ENCODE measurements at regions not wholly inside any gene's neighbourhood (a gene's known extent, or its start where the extent isn't known, plus 50 kb on each side); places are given as distances from the start of the nearest gene placed in this dataset.
"Not testable (repeated sequence)": the region's sequence is repeated elsewhere in the genome, so short reads cannot be mapped to it uniquely, and the experiment has no call there.

DNA sequence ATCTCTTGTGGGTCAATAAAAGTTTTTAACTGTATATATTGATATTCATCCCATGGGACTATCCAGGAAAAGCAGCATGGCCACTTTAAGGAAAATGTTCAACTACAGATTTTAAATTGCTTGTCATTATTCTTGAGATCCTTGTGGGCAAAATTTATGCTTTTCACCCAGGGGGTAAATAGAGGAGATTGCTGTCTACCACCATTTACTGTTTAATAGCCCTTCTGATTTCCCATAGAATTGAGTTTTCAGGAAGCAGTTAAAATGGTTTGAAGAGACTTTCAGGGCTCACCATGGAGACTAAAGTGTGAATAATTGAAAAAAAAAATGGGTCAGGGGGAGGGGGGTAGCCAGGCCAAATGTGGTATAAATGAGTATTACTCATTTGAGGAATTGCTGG, 901.1 kb upstream of the POT1 start:
- DNase-seq = no peak

DNA sequence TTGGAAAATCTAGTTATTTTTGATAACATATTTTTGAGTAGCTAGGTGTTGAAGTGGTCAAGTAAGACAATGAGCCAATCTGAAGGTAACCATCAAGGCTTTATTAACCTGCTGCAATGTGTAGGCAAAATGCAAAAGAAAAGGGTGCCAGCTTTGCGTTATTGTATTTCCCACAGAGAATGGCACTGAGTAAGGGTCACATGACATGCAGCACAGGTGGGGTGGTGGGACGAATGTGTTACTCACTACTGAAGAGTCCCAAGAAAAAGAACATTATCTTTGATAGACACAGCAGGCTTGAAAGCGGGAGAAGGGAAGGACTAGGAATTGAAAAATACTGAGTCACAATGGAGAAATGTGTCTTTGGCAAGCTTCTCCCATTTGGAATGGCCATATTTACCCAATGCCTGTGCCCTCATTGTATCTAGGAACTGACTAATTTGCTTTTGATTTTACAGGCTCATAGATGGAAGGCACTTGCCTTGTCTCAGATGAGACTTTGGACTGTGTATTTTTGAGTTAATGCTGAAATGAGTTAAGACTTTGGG, 898.6 kb upstream of the POT1 start:
- DNase-seq = no peak

GRCh38 chr7:125823538-125823937, 893.9 kb upstream of the POT1 start:
- DNase-seq = no peak

- DNase-seq = no peak
Observed at GRCh38 chr7:125820495-125820894, 890.9 kb upstream of the POT1 start.

DNA sequence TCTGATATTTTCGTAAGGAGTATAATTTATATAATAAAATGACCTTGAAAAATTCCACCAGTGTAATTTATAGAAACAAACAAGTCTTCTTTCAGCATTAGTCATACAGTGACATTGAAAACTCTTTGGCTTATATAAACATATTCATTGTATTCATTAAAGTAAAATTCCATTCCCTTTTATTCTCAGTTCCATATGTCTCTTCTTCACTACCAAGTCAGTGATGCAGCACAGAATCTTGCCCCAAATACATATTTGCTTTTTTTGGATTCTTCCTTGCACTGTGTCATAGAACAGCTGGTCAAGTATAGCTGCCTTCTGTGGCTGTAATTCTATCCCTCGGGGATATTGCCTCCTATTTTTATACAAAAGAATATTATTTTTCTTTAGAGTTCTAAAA, 884.5 kb upstream of the POT1 start:
- no peak for DNase-seq

DNA sequence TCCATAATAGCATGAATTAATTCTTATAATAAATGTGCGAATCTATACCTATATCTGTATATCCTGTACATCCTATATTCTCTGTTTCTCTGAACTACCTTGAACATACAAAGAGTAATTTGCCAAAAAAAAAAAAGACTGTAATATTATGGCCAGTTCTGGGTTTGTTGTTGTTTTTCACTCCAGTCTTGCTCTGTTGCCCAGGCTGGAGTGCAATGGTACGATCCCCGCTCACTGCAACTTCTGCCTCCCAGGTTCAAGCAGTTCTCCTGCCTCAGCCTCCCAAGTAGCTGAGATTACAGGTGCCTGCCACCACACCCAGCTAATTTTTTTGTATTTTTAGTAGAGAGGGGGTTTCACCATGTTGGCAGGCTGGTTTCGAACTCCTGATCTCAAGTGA, 876.9 kb upstream of the POT1 start:
- not testable (repeated sequence) for DNase-seq

DNA sequence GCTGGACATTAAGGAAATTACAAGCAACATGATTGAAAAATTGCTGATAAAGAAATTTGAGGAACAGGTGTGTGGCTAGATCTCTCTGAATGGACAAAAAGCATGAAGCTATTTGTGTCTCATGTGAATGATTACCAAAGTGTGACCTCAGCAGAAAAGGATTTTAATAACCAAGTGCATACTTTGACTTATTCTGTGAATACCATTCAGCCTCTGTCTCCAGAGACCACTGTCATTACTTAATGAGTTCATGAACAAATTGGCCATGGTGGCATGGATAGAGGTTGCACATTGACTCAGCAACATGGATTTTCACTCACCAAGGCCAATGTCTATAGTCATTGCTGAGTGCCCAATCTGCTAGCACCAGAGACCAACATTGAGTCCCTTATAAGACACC, 874.6 kb upstream of the POT1 start:
- DNase-seq = no peak

DNA sequence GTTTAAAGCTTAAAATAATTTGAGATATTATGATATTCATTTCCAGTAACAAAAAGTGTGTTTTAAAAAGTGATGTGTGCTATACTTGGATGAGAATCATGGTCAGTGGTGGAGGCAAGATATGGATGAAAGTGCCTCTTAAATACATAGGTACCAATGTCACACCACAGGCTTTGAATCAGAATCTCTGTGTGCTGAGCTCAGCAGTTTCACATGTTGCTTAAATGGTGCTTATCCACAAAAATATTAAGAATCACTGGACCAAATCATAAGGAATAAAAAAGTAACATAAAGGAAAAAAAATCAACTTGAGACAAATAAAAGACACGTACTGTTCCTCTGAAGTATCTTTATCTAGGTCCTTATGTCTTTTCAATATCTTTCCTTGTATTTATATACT, 850.5 kb upstream of the POT1 start:
- no peak for DNase-seq

DNA sequence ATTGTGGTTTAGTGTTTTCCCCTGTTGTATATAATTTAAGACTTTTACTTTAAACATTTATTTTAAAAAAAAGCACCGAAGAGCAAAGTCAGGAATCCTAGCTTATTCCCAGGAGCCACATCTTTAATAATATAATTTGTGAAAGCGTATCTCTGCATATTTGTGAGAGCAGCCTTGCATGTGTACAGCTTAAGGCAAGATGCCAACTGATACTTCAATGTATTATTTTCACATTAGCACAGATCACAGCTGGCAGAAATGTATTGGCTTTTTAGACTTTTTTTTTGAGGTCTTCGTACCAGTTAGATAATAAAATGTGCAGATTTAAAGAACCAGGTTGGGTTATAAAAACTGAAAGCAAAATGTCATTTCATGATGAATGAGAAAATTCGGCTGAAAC, 845.7 kb upstream of the POT1 start:
- DNase-seq = no peak

DNA sequence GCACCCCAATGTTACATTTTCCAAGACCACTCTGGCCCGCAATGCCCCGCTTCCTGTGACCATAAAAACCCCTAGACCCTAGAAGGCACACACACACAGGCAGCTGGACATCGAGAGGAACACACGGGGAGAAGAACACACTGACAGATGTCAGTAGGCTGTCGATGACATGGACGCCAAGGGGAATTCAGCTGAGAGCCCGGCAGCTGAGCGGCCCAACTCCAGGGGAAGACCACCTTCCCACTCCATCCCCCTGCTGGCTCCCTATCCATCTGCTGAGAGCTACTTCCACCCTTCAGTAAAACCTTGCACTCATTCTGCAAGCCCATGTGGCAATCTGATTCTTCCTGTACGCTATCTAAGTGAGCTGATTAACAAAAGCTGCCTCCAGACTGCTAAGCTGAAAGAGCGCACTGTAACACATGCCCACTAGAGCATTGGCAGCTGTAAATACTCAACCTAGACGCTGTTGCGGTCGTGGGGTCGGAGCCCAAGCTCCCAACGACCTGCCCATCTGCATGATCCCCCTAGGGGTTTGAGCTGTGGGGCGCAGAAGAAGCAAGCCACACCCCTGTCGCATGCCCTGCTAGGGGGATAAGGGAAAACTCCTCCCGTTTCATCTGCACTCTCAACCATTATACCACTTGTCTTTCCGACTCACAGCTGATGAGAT, 843.6 kb upstream of the POT1 start:
- no peak for DNase-seq

- DNase-seq = no peak
Observed at GRCh38 chr7:125747966-125748365, 818.3 kb upstream of the POT1 start.

- DNase-seq = no peak
Observed at GRCh38 chr7:125746510-125746909, 816.9 kb upstream of the POT1 start.

GRCh38 chr7:125727215-125727614, 797.6 kb upstream of the POT1 start:
- DNase-seq = no peak

GRCh38 chr7:125695626-125696025, 766.0 kb upstream of the POT1 start:
- peak; percentile 5 for DNase-seq

- DNase-seq = no peak
Observed at GRCh38 chr7:125683156-125683555, 753.5 kb upstream of the POT1 start.

- DNase-seq = no peak
Observed at GRCh38 chr7:125681508-125681907, 751.9 kb upstream of the POT1 start.

- DNase-seq = no peak
Observed at GRCh38 chr7:125678771-125679170, 749.1 kb upstream of the POT1 start.

DNA sequence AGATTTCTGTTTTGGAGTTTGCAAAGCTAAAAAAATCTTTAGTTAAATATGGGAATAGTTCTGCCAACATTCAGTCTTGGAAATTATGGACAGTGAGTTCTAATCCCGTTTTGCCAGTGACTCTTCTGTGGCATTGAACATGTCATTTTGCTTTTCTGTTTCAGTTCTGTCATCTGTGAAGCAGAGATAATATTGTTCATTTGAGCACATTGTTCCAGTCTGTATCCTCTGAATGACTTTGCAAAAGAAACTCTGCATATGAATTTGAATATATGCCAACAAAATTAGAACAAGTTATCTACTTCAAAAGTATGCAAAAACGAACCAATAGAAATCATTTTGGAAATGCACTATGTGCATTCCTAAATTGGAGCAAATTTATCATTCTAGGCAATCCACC, 746.0 kb upstream of the POT1 start:
- no peak for DNase-seq

DNA sequence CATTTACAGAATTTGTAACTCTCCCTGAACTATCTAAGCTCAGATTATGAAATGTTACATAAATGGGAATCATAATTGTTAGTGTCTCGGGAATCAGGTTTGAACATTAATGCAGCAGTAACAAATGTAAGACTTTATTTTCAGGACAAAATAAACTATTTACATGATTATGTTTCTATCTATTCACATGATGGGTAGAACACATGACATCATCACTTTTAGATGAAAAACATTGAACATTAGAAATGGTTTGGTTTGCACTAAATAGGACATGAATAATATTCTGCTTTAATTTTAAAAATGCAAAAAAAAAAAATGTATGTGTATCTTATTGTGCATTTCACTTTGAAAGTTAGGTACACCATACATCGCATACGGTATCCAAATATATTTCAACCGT, 745.5 kb upstream of the POT1 start:
- DNase-seq = no peak

DNA sequence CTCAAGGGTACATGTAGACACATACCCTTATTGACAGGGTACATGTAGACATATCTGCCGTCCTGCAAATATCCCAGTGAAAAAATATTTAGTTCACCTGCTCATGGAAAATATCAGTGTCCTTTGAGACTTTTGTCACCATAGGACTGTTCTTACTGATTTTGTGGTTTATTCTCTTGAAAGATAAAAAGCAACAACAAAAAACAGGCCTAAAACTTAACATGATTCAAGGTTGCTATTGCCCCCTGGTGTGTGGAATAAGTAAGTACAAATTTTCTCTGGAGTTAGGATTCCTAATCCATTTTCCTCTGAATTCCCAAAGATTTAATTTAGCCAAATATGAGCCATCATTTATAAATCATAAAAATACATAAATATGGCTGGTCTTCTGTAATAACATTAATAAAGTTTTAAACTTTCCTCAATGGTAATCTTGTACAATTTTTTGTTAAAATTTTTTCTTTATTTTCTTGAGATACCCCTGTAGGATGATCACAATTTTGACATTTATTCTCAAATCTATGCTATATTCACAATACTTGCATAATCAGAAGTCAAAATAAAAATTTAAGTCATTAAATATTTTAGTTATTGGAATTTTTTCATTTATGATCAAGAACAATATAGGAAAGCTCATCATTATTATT, 741.4 kb upstream of the POT1 start:
- peak; percentile 3 for DNase-seq

GRCh38 chr7:125668321-125668993, 738.8 kb upstream of the POT1 start:
- DNase-seq = no peak

DNA sequence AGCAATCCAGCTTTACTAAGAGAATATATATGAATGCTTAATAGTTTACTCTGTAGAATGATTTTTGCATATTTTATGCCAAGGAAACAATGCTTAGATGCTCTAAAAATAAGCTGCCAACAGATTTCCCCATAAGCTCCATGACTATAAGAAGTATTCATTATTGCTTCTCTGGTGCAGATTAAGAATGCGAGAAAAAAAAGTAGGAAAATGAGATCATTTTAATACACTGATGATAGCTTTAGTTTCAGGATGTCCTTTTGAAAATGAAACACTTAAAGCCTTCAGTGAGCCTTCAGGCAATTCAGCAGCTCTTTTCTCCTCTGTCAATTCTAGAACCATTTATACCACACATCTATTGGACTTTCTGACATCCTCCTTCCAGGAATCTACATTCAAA, 735.0 kb upstream of the POT1 start:
- DNase-seq = no peak

GRCh38 chr7:125663961-125664360, 734.3 kb upstream of the POT1 start:
- no peak for DNase-seq

DNA sequence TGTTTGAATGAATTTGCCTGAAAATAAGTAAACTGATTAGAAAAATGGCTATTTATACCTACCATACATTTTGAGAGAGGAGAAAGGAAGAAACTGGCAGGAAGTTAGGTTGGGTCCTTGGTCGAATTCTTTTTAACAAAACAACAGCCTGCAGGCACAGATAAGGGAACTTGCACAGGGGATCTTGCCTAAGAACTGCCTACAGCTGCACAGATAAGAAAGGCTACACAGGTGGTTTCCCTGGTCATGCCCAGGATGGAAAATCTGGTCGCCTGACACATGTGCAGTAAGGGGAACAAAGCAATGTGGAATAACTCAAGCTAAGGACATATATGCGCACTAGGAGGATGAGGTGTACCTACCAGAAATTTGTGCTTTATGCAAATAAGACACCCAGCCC, 732.1 kb upstream of the POT1 start:
- no peak for DNase-seq
